ENCODE measurements at regions not wholly inside any gene's neighbourhood (a gene's known extent, or its start where the extent isn't known, plus 50 kb on each side); places are given as distances from the start of the nearest gene placed in this dataset.
"Not testable (repeated sequence)": the region's sequence is repeated elsewhere in the genome, so short reads cannot be mapped to it uniquely, and the experiment has no call there.

GRCh38 chr13:104571161-104571892 is 1505.1 kb upstream of the SLC10A2 start:
- DNase-seq (ENCODE audit: low read depth in 2 of 2), result no peak

DNA sequence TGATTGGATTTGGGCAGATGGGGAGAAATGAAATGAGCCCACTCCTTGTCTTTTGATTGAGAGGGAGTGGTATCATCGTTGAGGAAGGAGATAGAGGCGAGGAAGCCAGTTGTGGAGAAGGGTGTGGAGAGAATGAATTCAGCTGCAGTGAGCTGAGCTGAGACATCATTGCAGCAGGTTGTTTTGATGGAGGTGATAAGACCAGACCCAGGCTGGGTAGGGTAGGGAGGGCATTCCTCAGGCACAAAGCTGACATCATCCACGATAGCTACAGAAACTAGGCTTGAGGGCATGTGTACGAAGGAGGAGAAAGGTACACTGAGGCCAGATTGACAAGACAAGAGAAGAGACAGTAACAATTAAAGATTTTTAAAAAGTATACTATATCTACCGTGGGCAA is 1500.9 kb upstream of the SLC10A2 start:
- no peak for DNase-seq (ENCODE audit: low read depth in 2 of 2)

DNA sequence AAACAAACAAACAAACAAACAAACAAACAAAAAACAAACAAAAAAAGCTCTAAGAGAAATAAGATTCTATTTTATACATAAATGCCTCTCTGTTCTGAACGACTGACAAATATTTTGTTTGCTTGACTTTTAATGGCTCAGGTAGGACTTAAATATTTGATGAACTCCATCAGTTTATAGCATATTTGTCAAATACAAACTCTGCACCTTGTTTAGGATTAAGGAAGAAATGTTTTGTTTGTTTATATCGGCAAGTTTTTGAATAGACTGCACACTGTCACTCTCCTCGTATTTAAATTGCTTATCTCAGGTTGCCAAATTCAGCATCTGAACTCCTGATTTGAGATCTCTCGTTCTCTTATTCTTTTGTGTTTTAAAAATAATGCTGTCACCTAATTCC is 1499.7 kb upstream of the SLC10A2 start:
- DNase-seq (ENCODE audit: low read depth in 2 of 2), result no peak

DNA sequence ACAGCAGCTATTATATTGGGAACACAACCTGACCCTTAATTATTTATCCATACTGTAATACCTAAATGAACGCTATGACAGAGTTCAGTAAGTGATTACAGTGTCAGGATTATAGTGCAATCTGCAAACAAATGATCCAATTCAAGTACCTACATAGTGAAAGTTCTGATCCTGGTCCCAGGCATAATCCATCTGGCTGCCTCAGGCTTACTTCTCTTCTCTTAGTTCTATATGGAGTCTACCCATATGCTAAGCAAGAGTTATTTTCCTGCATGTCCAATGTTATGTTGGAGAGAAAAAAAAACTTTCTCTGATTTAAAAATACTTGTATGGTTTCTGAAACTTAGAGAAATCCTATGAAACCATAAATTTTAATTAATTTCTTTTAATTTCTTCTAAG is 1487.7 kb upstream of the SLC10A2 start:
- DNase-seq (ENCODE audit: low read depth in 2 of 2), result no peak

DNA sequence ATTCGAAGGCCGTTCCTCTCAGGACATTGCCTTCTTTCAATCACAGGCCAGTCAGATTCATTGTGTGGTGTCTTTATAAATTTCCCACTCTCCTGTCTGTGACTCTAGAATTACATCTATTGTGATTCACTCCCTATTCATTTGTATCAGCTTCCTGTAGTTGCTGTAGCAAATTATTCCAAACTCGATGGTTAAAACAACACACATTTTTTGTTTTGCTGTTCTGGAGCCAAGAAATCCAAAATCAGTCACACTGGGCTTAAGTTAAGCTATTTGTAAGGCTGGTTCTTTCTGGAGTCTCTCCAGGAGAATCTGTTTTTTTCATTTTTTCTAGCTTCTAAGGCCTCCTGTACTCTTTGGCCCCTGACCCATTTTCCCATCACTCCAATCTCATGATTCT is 1487.0 kb upstream of the SLC10A2 start:
- no peak for DNase-seq (ENCODE audit: low read depth in 2 of 2)

DNA sequence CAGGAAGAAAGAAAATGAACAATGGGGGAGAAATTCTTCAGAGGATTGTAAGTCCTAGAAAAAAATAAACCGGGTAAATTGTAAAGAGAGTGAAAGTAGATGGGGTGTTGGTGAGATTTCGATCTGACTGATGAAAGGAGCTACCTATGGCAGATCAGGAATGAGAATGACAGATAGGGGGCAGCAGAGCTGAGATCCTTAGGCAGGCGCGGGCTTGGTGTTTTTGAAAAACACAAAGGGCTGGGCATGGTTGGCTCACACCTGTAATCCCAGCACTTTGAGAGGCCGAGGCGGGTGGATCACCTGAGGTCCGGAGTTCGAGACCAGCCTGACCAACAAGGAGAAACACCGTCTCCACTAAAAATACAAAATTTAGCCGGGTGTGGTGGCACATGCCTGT is 1468.6 kb upstream of the SLC10A2 start:
- no peak for DNase-seq (ENCODE audit: low read depth in 2 of 2)

DNA sequence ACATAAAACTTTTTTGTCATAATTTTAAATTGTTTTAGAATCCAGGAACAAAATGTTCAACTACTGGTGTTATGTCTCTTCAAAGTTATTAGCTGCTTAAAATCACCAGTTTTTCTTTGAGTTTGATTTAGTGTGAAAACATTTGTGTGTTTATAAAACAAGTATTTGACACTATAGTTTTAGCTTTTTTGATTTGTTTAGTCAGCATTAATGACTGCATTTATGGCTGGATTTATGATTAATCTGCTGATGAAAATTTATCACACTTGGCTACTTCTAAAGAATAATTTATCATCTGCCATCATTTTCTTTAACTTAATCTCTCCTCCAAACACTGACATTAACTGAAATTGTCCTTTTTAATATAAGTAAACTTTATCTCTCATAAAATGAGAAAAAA is 1465.9 kb upstream of the SLC10A2 start:
- no peak for DNase-seq (ENCODE audit: low read depth in 2 of 2)

- no peak for DNase-seq (ENCODE audit: low read depth in 2 of 2)
These were observed 1464.5 kb upstream of the SLC10A2 start for GRCh38 chr13:104530741-104531140.

DNA sequence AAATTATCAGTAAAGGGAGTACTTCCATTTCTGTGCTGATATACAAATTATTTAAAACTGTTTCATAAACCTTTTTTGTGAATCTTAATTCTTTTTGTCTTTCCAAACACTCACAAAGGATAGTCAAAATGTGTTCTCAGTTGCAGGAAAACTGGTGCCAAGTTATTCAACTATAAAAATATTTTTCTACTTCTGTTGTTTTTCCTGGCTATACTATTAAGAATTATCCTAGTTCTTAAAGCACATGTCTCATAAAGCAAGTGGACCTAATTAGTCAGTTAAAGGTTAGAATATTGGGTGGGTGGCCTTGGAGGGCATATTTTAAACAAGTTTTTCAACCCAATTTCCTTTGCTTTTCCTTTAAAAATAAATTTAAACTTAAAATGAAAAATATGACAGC is 1460.3 kb upstream of the SLC10A2 start:
- DNase-seq (ENCODE audit: low read depth in 2 of 2), result no peak

GRCh38 chr13:104525467-104525866 is 1459.2 kb upstream of the SLC10A2 start:
- no peak for DNase-seq (ENCODE audit: low read depth in 2 of 2)

- DNase-seq (ENCODE audit: low read depth in 2 of 2), result no peak
These were observed 1456.2 kb upstream of the SLC10A2 start for GRCh38 chr13:104522235-104523072.

DNA sequence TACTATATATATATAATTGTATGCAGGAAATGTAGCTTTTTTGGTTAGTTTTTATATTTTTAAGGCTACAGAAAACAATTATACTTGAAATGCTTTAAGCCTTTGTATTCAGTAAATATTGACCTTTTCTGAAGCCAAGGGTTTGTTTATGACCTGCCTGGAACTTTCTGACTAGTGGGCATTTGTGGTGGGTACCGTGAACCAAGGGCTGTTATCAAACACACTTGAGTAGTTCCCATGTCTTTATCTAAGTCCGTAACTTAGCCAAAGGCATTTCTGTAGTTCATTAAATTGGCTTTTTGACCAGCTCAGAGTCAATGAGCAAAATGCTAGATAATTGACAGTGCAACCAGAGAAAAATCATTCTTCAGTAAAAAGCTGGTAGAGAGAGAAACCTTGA is 1444.2 kb upstream of the SLC10A2 start:
- DNase-seq (ENCODE audit: low read depth in 2 of 2), result no peak

DNA sequence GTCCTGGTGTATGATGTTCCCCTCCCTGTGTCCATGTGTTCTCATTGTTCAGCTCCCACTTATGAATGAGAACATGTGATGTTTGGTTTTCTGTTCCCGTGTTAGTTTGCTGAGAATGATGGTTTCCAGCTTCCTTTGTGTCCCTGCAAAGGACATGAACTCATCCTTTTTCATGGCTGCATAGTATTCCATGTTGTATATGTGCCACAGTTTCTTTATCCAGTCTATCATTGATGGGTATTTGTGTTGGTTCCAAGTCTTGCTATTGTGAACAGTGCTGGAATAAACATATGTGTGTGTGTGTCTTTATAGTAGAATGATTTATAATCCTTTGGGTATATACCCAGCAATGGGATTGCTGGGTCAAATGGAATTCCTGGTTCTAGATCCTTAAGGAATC is 1427.3 kb upstream of the SLC10A2 start:
- DNase-seq (ENCODE audit: low read depth in 2 of 2), result not testable (repeated sequence)

- DNase-seq (ENCODE audit: low read depth in 2 of 2), result no peak
These were observed 1425.7 kb upstream of the SLC10A2 start for GRCh38 chr13:104491916-104492315.

GRCh38 chr13:104487006-104487405 is 1420.8 kb upstream of the SLC10A2 start:
- no peak for DNase-seq (ENCODE audit: low read depth in 2 of 2)

GRCh38 chr13:104485571-104485970 is 1419.4 kb upstream of the SLC10A2 start:
- no peak for DNase-seq (ENCODE audit: low read depth in 2 of 2)

- no peak for DNase-seq (ENCODE audit: low read depth in 2 of 2)
These were observed 1417.4 kb upstream of the SLC10A2 start for GRCh38 chr13:104483631-104484030.

DNA sequence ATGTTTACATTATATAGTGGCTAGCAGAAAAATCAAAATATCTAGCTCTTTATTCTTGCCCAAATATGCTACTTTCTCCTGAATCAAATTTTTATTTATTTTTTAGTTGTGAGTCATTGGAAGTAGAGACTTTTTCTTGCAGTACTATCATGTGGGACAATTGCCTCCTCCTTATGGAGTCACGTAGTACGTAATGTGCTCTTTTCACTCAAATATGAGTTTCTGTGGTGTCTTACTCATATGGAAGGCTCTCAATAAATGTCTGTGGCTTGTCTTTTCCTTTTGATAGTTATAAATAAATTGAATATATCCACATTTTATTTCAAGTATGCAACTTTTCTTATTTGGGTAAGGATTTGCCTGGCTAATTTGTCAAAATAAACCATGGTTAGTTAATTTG is 1411.0 kb upstream of the SLC10A2 start:
- no peak for DNase-seq (ENCODE audit: low read depth in 2 of 2)

- no peak for DNase-seq (ENCODE audit: low read depth in 2 of 2)
These were observed 1407.7 kb upstream of the SLC10A2 start for GRCh38 chr13:104473936-104474335.

GRCh38 chr13:104466016-104466415 is 1399.8 kb upstream of the SLC10A2 start:
- no peak for DNase-seq (ENCODE audit: low read depth in 2 of 2)

GRCh38 chr13:104461049-104461448 is 1394.8 kb upstream of the SLC10A2 start:
- DNase-seq (ENCODE audit: low read depth in 2 of 2), result no peak

GRCh38 chr13:104460554-104460953 is 1394.3 kb upstream of the SLC10A2 start:
- DNase-seq (ENCODE audit: low read depth in 2 of 2), result no peak

DNA sequence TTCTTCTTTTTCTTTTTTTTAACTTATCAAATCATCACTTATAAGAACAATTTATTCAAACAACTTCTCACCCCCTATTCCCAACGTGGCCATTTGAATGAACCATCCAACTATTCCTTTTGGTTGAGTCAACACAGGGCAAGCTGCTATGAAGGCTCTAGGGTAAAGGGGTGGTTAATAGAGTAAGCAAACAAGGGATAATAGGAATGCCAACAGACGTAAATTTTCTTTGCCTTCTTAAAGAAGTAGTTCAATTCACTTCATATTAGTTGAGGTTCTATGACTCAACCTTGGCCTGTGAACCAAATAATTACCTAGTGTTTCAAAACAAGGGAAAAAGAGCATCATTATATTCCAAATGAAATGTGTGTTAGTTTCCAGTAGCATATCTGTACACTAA is 1383.8 kb upstream of the SLC10A2 start:
- no peak for DNase-seq (ENCODE audit: low read depth in 2 of 2)
